ENCODE measurements at regions not wholly inside any gene's neighbourhood (a gene's known extent, or its start where the extent isn't known, plus 50 kb on each side); places are given as distances from the start of the nearest gene placed in this dataset.
"Not testable (repeated sequence)": the region's sequence is repeated elsewhere in the genome, so short reads cannot be mapped to it uniquely, and the experiment has no call there.

DNA sequence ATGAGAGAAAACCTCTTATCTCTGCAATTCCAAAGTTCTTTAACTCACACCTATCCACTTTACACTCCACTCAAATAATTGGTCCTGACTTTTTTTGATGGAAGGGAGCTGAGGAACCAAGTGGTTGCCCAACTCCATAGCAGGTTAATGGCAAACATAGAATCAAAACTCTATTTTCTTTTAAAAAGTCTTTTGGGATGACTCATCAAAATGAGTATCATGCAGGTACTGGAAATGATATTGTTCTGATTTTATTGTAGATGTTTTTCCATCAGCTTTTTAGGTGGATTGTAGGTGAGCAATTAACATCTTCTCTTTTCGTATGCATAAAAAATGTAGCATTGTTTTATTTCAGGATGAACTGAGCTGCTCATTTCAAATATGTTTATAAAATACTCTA lies 239.5 kb downstream of the SATB1 start:
- DNase-seq, result no peak

DNA sequence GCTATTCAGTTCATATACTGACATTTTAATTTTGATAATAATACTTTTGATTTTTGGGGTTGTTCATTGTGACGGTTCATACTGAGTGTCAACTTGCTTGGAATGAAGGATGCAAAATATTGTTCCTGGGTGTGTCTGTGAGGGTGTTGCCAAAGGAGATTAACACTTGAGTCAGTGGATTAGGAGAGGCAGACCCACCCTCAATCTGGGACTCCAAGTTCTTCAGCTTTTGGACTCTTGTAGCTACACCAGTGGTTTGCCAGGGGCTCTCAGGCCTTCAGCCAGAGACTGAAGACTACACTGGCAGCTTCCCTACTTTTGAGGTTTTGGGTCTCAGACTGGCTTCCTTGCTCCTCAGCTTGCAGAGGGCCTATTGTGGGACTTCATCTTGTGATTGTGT lies 242.2 kb downstream of the SATB1 start:
- DNase-seq, result not testable (repeated sequence)

DNA sequence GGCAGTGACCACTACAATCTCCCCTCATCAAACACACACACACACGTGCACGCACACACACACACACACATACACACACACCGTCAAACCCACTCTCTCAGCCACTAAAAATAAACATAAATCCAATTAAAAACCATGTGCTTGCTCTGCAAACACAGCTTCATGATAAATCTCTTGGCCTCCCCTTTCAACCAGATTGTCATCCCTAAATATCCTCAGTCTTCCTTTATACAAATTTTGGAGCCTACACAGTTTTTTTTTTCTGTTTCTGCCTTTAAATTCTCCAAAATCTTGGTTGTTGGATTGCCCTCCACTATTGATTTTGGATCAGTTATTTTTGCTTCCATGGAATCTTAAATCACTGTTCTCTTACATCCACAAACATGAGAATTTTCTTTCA lies 245.6 kb downstream of the SATB1 start:
- DNase-seq, result no peak

DNA sequence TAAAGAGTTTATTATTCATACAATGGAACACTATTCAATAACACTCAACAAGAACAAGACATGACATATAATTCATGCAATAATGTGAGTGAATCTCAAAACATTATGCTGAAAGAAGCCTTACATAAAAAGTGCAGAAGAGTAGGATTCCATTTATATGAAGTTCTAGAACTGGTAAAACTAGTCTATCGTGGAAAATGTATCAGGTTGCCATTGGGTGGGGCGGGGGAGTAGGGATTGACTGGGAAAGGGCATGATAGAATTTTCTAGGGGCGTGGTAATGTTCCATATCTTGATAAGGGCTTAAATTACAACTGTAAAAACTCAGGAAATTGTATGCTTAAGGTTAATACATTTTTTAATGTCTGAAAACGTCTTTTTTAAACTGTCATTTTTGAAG lies 247.9 kb downstream of the SATB1 start:
- DNase-seq, result no peak

DNA sequence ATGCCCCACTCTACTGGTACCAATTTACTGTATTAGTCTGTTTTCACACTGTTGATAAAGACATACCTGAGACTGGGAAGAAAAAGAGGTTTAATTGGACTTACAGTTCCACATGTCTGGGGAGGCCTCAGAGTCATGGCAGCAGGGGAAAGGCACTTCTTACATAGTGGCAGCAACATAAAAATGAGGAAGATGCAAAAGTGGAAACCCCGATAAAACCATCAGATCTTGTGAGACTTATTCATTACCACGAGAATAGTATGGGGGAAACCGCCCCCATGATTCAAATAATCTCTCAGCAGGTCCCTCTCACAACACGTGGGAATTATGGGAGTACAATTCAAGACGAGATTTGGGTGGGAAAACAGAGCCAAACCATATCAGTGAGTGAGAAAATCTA lies 251.2 kb downstream of the SATB1 start:
- DNase-seq, result not testable (repeated sequence)

DNA sequence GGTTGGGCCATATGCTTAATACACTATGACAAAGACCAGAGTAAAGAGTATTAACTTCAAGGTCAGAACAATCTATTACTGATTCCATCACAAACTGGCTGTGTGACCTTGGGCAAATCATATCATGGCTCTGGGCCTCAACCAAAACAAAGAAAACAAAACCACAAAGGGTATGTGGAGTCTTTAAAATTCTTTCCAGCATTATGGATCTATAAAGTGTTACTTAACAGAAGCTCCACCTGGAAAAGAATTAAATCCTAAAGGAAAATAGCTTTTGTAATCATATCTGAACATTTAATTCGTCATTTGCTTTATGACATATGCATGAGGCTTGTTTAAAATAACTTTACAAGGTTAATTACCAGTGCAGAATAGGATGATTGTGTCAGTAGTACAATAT lies 265.5 kb downstream of the SATB1 start:
- no peak for DNase-seq

DNA sequence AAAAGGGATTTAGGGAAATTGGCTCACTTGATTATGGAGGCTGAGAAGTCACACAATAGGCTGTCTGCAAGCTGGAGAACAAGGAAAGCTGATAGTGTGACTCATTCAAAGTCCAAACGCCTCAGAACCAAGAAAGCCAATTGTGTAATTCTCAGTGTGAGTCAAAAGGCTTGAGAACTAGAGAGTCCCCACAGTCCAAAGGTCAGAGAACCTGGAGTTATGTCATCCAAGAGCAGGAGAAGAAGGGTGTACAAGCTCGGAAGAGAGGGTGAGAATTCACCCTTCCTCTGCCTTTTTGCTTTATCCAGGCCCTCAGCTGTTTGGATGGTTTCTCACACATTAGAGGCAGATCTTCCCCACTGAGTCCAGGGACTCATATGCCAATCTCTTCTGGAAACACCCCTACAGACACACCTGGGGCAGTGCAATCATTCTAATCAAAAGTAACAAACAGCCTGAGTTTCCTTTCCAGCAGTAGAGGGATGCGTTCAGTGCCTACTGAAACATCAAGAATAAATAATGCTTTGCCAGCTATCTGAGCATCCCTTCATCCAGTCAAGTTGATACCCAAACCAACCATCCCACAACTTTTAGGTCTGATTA lies 271.5 kb downstream of the SATB1 start:
- DNase-seq, result no peak

DNA sequence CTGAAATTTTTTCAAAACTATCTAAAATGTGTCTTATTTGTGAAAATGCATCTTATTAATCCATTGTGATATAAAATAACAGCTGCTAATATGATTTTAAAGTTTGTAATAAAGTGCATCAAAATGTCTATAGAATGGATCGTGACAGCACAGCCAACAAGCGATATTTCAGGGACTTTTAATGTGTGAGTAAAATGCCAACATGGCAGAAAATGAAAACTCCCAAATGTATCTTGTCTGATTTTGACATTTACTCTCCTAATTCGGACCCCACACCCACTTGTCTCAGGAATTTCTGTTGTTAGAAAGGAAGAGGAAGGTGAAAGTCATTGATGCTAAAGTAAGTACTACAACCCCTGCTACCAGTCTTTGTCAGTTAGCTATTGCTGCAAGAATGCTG lies 273.9 kb downstream of the SATB1 start:
- DNase-seq, result no peak

DNA sequence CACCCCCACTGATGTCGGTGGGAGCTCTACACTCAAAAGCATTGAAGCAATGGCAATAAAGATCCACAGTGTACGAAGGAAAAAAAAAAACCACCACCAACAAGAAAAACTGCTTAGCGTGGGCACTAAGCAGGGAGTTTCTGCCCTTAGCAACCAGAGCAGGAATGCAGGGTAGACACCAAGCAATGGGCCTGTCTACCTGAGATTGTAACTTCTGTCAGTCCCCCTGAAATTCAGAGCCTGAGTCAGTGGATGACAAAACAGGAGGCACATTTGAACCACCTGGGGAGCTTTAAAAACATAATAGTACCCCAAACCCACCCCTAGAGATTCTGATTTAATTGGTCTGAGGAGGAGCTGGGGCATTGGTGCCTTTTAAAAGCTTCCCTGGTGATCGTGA lies 275.2 kb downstream of the SATB1 start:
- no peak for DNase-seq

DNA sequence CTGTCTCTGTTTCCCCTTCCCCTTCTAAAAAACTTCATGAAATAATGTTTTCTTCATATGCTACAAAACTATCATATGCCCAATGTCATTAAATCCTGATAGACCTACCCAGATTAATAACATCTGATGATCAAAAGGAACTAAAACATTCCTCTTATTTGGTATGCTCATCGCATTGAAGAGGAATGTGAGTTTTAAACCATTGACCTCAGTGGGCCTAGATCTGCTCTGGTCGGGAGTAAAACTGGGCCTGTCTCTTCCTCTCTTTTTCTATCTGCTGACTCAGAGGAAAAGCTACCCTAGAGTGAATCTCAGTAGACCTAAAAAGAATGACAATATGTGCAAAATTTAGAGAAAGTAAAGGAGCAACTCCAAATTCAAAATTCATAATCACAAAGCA lies 275.8 kb downstream of the SATB1 start:
- no peak for DNase-seq

DNA sequence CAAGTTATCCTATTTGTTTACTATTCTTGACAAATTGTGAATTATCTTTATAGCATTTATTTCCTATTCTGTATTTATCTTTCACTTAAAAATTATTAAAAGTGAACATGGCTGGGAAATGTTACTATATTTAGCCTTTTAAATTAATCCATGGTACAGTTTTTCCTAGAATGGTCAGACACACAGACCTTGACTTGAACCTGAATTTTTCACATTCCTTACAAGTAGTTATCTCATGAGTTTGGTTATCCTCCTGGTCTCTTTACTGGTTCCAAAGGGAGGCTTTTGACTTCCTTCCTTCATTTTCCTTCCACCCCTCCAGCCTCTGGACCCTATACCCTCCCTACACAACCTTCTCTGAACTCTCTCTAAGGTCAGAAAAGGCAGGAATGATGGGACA lies 280.6 kb downstream of the SATB1 start:
- DNase-seq, result no peak

DNA sequence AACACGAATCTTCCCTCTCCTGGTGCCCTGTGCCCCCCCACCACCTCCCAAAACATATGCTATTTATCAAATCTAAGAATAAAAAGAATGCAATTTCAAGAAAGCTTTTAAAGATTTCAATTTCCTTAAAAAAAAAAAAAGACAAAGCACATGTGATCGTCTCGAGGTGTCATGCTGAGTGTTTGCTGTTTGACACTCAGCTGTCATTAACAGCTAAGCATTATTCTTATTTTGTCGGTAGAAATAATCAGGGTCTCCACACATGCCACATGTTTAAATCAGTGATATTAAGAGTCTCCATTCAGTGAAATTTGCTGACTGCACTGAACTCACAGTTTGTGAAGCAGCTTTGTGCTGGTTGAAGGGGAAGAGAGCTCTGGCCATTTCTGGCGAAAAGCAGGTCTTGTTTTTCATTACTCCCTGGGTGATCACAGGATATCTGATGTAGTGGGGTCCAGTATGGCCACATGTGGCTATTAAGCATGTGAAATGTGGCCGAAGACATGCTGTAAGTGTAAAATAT lies 281.8 kb downstream of the SATB1 start:
- DNase-seq, result no peak

DNA sequence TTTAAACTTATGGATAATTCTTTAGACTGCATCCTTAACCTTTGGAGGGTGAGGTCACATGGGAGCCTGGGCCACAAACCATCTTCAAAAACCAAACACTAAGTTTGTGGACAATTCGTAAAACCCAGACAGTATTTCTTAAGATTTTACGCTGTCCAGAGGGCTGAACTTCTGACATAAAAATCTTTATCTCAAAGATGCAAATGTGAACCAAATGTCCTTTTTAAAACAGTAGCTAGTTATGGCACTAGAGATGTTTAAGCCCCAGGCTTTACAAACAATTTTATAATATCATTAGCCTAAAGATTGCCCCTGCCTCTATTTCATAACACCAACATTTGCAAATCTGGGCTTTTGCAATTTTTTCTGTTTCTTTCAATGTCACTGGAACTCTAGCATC lies 287.2 kb downstream of the SATB1 start:
- DNase-seq, result no peak

DNA sequence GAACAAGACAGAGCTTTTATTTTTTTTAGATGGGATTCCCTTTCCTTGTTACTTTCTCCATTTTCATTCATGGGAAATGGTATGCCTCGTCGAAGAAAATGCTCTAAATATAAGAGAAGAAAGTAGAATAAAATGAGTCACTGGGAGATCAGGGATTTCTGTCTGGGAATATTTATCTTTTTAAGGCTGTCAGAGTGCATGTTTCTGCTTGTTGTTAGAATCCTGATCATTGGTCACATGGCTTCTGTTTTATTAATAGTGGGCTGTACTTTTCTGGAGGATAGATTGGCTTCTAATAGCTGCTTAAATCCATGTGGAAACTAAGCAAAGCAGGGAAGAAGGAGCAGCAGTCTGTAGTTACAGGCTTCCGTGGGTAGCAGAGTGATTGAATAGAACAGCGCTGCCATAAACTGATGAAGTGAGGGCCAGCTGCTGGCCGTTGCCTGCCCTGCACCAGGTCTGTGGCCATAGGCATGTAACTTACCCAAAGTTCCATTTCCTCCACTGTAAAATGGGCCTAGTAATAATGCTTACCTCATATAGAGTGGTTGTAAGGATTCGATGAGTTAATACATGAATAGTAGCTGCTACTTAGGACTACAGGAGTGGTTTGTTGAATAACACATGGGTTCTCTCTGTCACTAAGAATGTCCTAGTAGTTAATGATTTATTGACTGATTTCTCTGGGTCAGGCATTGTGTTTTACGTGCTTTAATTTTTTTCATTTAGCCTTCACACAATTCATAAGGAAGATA lies 289.9 kb downstream of the SATB1 start:
- DNase-seq, result no peak

DNA sequence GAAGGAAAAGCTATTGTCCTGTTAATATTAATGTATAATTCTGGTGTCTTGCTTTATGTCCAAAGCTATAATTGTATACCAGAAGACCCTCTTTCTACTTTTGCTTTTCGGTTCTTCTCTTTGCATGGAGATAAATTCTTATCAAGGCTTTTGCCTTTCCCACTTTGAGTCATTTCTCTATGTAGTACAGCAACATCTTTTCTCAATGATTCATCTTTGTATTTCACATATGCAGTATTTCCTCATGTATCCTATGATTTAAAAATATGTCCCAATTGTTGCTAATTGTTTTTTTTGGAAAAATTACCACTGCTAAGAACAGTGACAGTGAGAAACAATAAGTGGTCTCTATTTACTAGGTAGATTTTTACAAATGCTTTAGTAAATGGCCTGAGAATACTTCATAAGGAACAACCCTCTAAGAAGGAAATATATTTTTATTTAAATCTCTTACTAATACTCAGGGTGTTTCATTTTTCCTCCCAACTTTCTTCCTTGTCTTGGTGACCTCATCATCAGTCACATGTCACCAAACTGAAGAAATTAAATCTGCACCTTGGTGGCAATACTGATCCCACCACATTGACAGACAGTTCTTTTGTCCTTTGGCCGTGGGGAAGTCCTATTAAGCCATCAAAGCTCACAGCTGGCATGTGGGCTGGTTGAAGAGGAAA lies 290.6 kb downstream of the SATB1 start:
- DNase-seq, result no peak

DNA sequence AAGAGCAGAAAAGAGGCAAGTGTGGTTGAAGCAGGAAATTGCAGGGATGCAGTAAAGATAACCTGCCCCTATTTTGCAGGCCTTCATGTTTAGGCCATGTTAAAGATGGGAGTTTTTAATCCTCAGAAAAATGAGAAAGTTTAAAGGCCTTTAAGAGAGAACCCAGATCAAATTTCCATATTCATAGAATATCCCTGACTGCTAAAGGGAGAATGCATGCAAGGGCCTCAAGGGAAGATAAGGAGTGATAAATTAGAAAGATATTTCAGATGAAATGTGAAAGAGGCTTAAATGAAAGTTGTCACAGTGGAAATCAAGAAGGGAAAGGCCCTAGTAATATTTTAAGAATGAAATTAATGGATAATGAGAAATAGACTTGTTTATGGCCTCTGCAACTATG lies 292.1 kb downstream of the SATB1 start:
- DNase-seq, result no peak

DNA sequence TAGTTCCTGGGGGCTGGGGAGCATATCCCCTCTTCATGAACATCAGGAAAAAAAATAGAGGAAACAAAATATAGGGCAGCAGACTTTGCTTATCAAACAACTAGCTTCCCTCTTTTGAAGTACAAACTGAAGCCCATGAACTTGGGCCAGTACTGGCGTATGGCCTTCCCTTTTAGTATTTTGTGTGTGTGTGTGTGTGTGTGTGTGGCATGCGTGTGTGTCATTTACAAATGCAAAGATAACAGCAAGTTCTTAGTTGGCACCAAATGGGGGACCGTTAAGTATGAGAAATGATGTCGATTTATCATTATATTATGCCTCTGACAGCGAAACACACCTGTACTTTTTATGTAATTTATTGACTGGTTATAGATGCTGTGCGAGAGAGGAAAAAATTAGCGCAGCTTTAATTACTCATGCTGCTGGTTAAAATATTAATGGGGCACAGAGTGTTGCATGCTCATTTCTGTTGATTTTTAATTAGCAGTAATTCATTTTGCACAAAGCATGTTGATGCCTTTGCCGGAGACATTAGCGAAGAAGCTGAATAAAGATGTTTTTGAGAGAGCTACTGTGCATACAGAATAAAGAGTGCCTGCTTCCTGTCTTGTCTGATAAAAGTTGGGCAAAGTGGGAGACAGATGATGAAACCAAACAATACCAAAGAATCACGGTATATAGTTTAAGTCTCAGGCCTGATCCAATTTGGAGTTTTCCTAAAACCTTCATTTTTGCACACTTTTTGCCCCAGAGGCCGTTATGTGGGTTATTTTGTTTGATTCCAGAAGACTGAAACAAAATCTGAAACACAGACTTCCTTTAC lies 297.1 kb downstream of the SATB1 start:
- DNase-seq, result no peak

DNA sequence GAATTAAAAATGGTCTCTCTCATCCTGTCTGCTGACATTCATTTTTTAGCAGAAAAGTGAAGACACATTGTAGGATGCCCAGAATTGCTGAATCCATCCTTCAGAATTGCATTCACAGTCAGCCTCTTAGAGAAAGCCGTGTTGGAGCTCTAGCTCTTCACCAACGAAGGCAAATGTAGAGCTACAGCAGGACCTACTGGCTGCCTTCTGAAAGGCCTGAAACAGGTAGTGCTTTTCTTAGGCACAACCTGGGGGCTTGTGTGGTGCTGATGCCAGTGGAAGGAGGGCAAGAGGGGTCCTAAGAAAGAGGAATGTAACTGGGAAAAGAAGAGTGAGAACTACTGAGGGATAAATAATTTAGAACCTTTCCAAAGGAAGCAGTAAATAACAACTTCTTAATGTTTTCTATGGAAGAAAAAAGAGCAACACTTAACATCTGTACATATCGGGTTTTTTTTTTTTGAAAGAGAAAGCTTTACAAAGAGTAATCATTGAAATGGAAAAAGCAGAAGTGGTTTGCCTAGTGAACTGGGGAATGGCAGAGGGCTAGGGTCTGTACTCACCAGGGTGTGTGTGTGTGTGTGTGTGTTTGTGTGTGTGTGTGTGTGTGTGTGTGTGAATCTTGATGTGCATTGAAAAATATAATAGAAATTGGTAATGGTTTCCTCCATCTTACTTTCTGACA lies 297.8 kb downstream of the SATB1 start:
- DNase-seq, result no peak

DNA sequence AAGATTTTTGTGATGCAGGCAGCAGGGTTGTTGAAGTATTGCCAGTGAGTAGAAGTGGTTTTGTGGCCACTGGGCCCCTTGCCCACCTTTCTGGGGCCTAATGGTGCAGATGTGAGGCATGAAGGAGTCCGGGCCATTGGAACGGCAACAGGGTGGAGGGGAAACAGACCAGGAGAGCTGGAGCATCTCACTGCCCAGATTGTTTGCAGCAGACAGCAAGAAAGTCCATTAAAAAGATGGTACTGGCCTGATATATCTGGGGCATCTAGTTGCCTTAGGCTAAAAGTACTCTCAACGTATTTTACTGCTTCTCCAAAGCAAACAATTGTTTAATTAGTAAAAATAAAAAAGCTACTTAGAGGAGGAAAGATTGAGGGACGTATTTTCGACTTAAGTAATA lies 298.4 kb downstream of the SATB1 start:
- DNase-seq, result no peak

DNA sequence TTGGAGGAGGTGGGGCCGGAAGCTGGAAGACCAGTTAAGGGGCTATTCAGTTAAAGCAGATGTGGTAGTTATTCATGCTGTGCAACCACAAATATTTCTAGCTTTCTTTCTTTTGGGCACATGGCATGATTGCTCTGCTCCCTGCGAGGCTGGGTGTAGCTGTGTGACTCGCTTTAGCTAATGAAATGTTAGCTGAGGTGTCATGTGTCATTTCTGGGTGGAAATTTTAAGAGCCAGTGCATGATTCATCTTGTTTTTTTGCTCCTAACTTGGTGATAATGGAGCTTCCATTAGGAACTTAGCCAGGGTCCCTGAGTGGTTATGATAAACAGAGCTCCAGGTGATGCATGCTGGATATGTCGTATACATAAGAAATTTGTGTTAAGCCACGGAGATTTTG lies 300.6 kb downstream of the SATB1 start:
- peak in 1 of 2 experiments; percentile 38 for DNase-seq

DNA sequence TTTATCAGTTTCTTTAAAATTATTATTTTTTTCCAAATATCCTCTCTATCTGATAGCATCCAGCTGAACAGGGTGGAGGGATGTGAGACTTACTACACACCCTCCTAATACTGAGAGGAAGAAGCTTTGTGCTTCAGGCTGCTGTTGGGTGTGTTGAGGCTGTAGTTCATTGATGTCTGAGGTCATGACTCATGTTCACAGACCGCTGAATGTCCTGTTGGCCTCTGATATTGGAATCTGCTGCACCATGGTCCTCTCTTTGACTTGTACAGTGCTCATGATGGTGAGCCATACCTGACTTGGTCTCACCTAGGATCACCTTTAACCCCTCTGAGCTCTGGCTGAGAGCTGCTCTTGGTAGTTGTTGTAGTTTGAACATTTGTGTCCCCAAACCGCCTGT lies 302.9 kb downstream of the SATB1 start:
- DNase-seq, result no peak

DNA sequence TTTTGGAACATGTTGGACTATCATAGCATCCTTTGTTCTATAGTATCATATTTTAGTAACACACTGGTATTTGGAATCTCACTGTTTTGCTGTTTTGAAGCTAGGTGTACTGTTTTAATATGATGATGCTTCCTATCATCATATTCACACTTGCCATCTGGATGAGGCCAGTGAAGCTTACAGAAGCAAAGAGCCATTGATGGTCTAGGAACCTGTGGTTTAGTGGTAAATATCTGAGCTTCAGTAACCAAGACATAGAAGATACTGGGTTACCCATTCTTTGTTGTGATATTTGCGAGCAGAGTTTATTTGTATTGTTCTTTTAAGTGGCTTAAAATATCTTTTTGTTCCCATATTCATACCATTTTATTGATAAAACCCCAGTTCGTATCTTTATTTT lies 304.1 kb downstream of the SATB1 start:
- no peak for DNase-seq

DNA sequence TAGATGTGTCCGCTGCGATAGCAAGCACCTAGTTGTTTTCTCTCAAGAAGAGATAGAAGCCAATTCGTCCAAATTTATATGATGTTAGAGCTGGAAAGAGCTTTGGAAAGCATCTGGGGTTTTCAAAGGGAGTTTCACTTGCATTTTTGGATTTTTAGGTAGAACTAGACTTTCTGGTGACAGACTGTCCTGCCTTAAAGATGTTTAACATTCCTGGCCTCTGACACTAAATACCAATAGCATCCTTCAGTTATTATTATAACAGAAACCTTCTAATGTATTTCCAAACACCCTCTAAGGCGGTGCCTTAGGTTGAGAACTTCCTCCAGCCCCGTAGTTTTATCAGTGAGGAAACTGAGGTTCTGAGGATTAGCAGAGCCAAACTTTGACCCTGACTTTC lies 305.3 kb downstream of the SATB1 start:
- no peak for DNase-seq

All from NCI-H2081 (cell line).